CD14-positive monocyte (primary cell): ENCODE measurements at regions not wholly inside any gene's neighbourhood (a gene's known extent, or its start where the extent isn't known, plus 50 kb on each side); places are given as distances from the start of the nearest gene placed in this dataset.

ENCODE experiments used
- DNase-seq, 3 donors: peaks; one replicate each; pipeline ENCODE4 v3.0.0-alpha.2; 2011 to 2022
- H2AFZ ChIP-seq: 2 replicates; pipeline ENCODE4 v1.6.0; 2012; ENCODE audit warnings: mild to moderate bottlenecking, low read depth, low read length, inconsistent platforms; ENCODE audit not compliant: insufficient read depth, poor library complexity, severe bottlenecking
- H3K27ac ChIP-seq, 2 donors: 1 replicate in 1 of 2; 2 replicates in 1 of 2; pipeline ENCODE4 v1.5.1; 2012 to 2013; ENCODE audit warnings: low read length in 2 of 2, control low read depth in 1 of 2, inconsistent platforms in 1 of 2, low read depth in 1 of 2, mild to moderate bottlenecking in 1 of 2
- H3K27me3 ChIP-seq, 2 donors: one replicate each; pipeline versions ENCODE4 v1.6.0 to v1.6.1; 2011 to 2013; ENCODE audit warnings: low read length in 2 of 2; ENCODE audit not compliant: control insufficient read depth in 2 of 2, insufficient read depth in 2 of 2
- H3K36me3 ChIP-seq, 2 donors: replicated peaks in 1 of 2; 1 replicate in 1 of 2; 2 replicates in 1 of 2; pipeline versions ENCODE4 v1.5.1 to v1.6.1; 2012 to 2013; ENCODE audit warnings: low read length in 2 of 2, control low read depth in 1 of 2, inconsistent platforms in 1 of 2, mild to moderate bottlenecking in 1 of 2; ENCODE audit not compliant: insufficient read depth in 2 of 2, control insufficient read depth in 1 of 2
- H3K4me1 ChIP-seq, 2 donors: 1 replicate in 1 of 2; 2 replicates in 1 of 2; pipeline versions ENCODE4 v1.5.1 to v1.6.1; 2012 to 2013; ENCODE audit warnings: low read length in 2 of 2, control low read depth in 1 of 2, inconsistent platforms in 1 of 2, mild to moderate bottlenecking in 1 of 2, moderate library complexity in 1 of 2; ENCODE audit not compliant: insufficient read depth in 2 of 2, control insufficient read depth in 1 of 2
- H3K4me2 ChIP-seq: replicated peaks from 2 replicates; pipeline ENCODE3; 2012; ENCODE audit warnings: low read length, moderate library complexity, mild to moderate bottlenecking; ENCODE audit not compliant: poor library complexity, severe bottlenecking; ENCODE audit errors: extremely low read depth
- H3K4me3 ChIP-seq, 3 experiments: fragments of 200-600 bp in 1 of 3; sonication (generic) in 1 of 3; replicated peaks in 1 of 3; 1 replicate in 2 of 3; 2 replicates in 1 of 3; pipeline ENCODE4 v1.5.1; 2011 to 2013; ENCODE audit warnings: low read length in 3 of 3, mild to moderate bottlenecking in 3 of 3, control low read depth in 2 of 3, low read depth in 2 of 3, inconsistent platforms in 1 of 3, moderate library complexity in 1 of 3
- H3K79me2 ChIP-seq: 2 replicates; pipeline ENCODE4 v1.6.0; 2012; ENCODE audit warnings: mild to moderate bottlenecking, control low read depth, inconsistent platforms, low read length, moderate library complexity; ENCODE audit not compliant: insufficient read depth
- H3K9ac ChIP-seq: 2 replicates; pipeline ENCODE4 v1.6.0; 2017; ENCODE audit warnings: low read length, mild to moderate bottlenecking; ENCODE audit not compliant: insufficient read depth, poor library complexity, severe bottlenecking
- H3K9me3 ChIP-seq, 2 donors: replicated peaks in 1 of 2; 1 replicate in 1 of 2; 2 replicates in 1 of 2; pipeline versions ENCODE4 v1.5.1 to v1.6.1; 2012 to 2013; ENCODE audit warnings: low read length in 2 of 2, control low read depth in 1 of 2; ENCODE audit not compliant: control insufficient read depth in 1 of 2, insufficient read depth in 1 of 2
- H4K20me1 ChIP-seq: 2 replicates; pipeline ENCODE4 v1.6.0; 2012; ENCODE audit warnings: mild to moderate bottlenecking, low read length, control low read depth, moderate library complexity; ENCODE audit not compliant: insufficient read depth
- H3K27ac Mint-ChIP-seq, 7 donors: one replicate each; pipeline ENCODE4 v1.8.0; 2020; ENCODE audit warnings: mild to moderate bottlenecking in 7 of 7, mixed read lengths in 7 of 7, moderate library complexity in 6 of 7, inconsistent platforms in 2 of 7
- H3K27me3 Mint-ChIP-seq, 3 donors: one replicate each; pipeline ENCODE4 v1.8.0; 2021 to 2022; ENCODE audit warnings: low read depth in 3 of 3, mild to moderate bottlenecking in 3 of 3, mixed read lengths in 3 of 3, moderate library complexity in 3 of 3, inconsistent platforms in 1 of 3
- H3K36me3 Mint-ChIP-seq, 2 donors: one replicate each; pipeline ENCODE4 v1.8.0; 2020; ENCODE audit warnings: mixed read lengths in 2 of 2, inconsistent platforms in 1 of 2, mild to moderate bottlenecking in 1 of 2
- H3K4me1 Mint-ChIP-seq: one replicate; pipeline ENCODE4 v1.8.0; 2020; ENCODE audit warnings: mild to moderate bottlenecking, mixed read lengths
- H3K4me3 Mint-ChIP-seq, 2 donors: one replicate each; pipeline ENCODE4 v1.8.0; 2020; ENCODE audit warnings: mild to moderate bottlenecking in 2 of 2, mixed read lengths in 2 of 2, moderate library complexity in 1 of 2
- H3K9me3 Mint-ChIP-seq, 7 donors: one replicate each; pipeline ENCODE4 v1.8.0; 2020 to 2022; ENCODE audit warnings: mixed read lengths in 7 of 7, mild to moderate bottlenecking in 6 of 7, moderate library complexity in 6 of 7, inconsistent platforms in 2 of 7
- CTCF ChIP-seq: fragments of 200-600 bp; IDR thresholded peaks from one replicate; pipeline ENCODE4 v1.8.0; 2022; ENCODE audit warnings: antibody characterized with exemption, mild to moderate bottlenecking
- WGBS: methylation state at CpG from one replicate; pipeline ENCODE4 v1.1.5; 2013; ENCODE audit warnings: missing lambda C conversion rate; ENCODE audit not compliant: insufficient coverage; 5-methylcytosine and 5-hydroxymethylcytosine counted together
- intact Hi-C, 2 donors: fragments of 100-400 bp; cut with micrococcal nuclease; formaldehyde crosslinking; loops; one replicate each; pipeline versions ENCODE4 v1.15.0 to v1.15.1; 2023

- no peaks in the 10 kb centered on the region for H4K20me1 ChIP-seq
- no peaks in the 10 kb centered on the region for H3K36me3 Mint-ChIP-seq
- no peak overlapping the region for H2AFZ ChIP-seq
- intact Hi-C loops = no loop called here
- WGBS = 86% methylated on average over 1 of the region's 6 CpGs
- H3K9me3 Mint-ChIP-seq = no peaks in the 10 kb centered on the region
- H3K4me1 ChIP-seq = no peaks in the 10 kb centered on the region
- no peak overlapping the region for H3K4me2 ChIP-seq
- H3K27ac Mint-ChIP-seq = no peak overlapping the region
- H3K27me3 ChIP-seq = no peaks in the 10 kb centered on the region
- no peaks in the 10 kb centered on the region for H3K79me2 ChIP-seq
- no peaks in the 10 kb centered on the region for H3K9me3 ChIP-seq
- no peak overlapping the region for H3K4me3 Mint-ChIP-seq
- no peaks in the 10 kb centered on the region for H3K36me3 ChIP-seq
- H3K4me3 ChIP-seq = no peak overlapping the region
- H3K4me1 Mint-ChIP-seq = no peaks in the 10 kb centered on the region
- DNase-seq = no peak
- H3K27ac ChIP-seq = no peak overlapping the region
- peaks cover 3 to 12% (median 8%) of the 10 kb centered on the region in 3 donors for H3K27me3 Mint-ChIP-seq
- H3K9ac ChIP-seq = no peak overlapping the region
- TF ChIP-seq CTCF = no peak
These were observed 246.2 kb downstream of the LRFN2 start for GRCh38 chr6:40340957-40341356.

GRCh38 chr6:40340196-40340595, 247.0 kb downstream of the LRFN2 start:
- Histone ChIP-seq H3K4me3 (no peak overlapping the region), H3K4me1 (no peaks in the 10 kb centered on the region), H3K27me3 (no peaks in the 10 kb centered on the region), H3K36me3 (no peaks in the 10 kb centered on the region), H3K4me2 (no peak overlapping the region), H3K27ac (no peak overlapping the region), H3K79me2 (no peaks in the 10 kb centered on the region), H4K20me1 (no peaks in the 10 kb centered on the region), H3K9me3 (no peaks in the 10 kb centered on the region), H2AFZ (no peak overlapping the region), H3K9ac (no peak overlapping the region)
- Mint-ChIP-seq H3K27ac (no peak overlapping the region), H3K4me3 (no peak overlapping the region), H3K4me1 (no peaks in the 10 kb centered on the region), H3K36me3 (no peaks in the 10 kb centered on the region), H3K9me3 (no peaks in the 10 kb centered on the region), H3K27me3 (peaks cover 3 to 12% (median 8%) of the 10 kb centered on the region in 3 donors)
- intact Hi-C loops = no loop called here
- no peak for DNase-seq
- 100% methylated on average over 4 of the region's 8 CpGs for WGBS
- no peak for TF ChIP-seq CTCF
